Upper lobe of right lung (tissue), 1 donor: ENCODE measurements at regions not wholly inside any gene's neighbourhood (a gene's known extent, or its start where the extent isn't known, plus 50 kb on each side); places are given as distances from the start of the nearest gene placed in this dataset.
A peak's percentile ranks its signal among the peaks of the same experiment; 100 is the strongest.

Source experiments
- ATAC-seq: fragments of 200-7000 bp; cut with Tn5 transposase; one replicate; pipeline ENCODE4 v1.9.1; 2020; ENCODE audit warnings: mild to moderate bottlenecking, moderate library complexity
- DNase-seq: peaks from one replicate; pipeline ENCODE4 v3.0.0-alpha.2; 2020
- H3K27ac ChIP-seq: fragments of 200-600 bp; one replicate; pipeline ENCODE4 v1.8.0; 2022
- H3K27me3 ChIP-seq: fragments of 200-600 bp; one replicate; pipeline ENCODE4 v1.8.0; 2022; ENCODE audit warnings: mild to moderate bottlenecking
- H3K36me3 ChIP-seq: fragments of 200-600 bp; one replicate; pipeline ENCODE4 v1.8.0; 2022
- H3K4me1 ChIP-seq: fragments of 200-600 bp; one replicate; pipeline ENCODE4 v1.8.0; 2022
- H3K4me3 ChIP-seq: fragments of 200-600 bp; one replicate; pipeline ENCODE4 v1.8.0; 2022; ENCODE audit warnings: mild to moderate bottlenecking
- H3K9me3 ChIP-seq: fragments of 200-600 bp; one replicate; pipeline ENCODE4 v1.8.0; 2022
- CTCF ChIP-seq: fragments of 200-600 bp; IDR thresholded peaks from one replicate; pipeline ENCODE4 v1.8.0; 2022; ENCODE audit warnings: antibody characterized with exemption
- intact Hi-C: fragments of 100-400 bp; cut with DNase I; formaldehyde crosslinking; loops from one replicate; pipeline ENCODE4 v1.11.0; 2022
- donor health status: DM: no; HTN: yes; CAD: no; lungs with severe emphysema.

GRCh38 chr9:84079994-84080393, 99.4 kb downstream of the RMI1 start:
- H3K4me1 ChIP-seq = peaks cover 3% of the 10 kb centered on the region
- no peaks in the 10 kb centered on the region for H3K27me3 ChIP-seq
- no peak for TF ChIP-seq CTCF
- H3K4me3 ChIP-seq = no peak overlapping the region
- no peaks in the 10 kb centered on the region for H3K9me3 ChIP-seq
- DNase-seq (no peak), ATAC-seq (no peak)
- H3K27ac ChIP-seq = no peak overlapping the region
- intact Hi-C loops = no loop called here
- H3K36me3 ChIP-seq = no peaks in the 10 kb centered on the region

- no peak for TF ChIP-seq CTCF
- Histone ChIP-seq H3K27ac (no peak overlapping the region), H3K27me3 (peaks cover 4% of the 10 kb centered on the region), H3K9me3 (no peaks in the 10 kb centered on the region), H3K4me3 (peak overlapping the region; percentile 21), H3K36me3 (no peaks in the 10 kb centered on the region), H3K4me1 (no peaks in the 10 kb centered on the region)
- ATAC-seq (no peak), DNase-seq (no peak)
- intact Hi-C loops = no loop called here
Measured at GRCh38 chr9:84101964-84102632, 121.5 kb downstream of the RMI1 start.

GRCh38 chr9:84103651-84104377, 123.2 kb downstream of the RMI1 start:
- Histone ChIP-seq H3K9me3 (no peaks in the 10 kb centered on the region), H3K4me1 (no peaks in the 10 kb centered on the region), H3K36me3 (no peaks in the 10 kb centered on the region), H3K4me3 (no peak overlapping the region), H3K27me3 (peaks cover 9% of the 10 kb centered on the region), H3K27ac (no peak overlapping the region)
- ATAC-seq = no peak
- intact Hi-C loops = no loop called here
- no peak for DNase-seq
- TF ChIP-seq CTCF = no peak

GRCh38 chr9:84107081-84107480, 126.5 kb downstream of the RMI1 start:
- no peak for DNase-seq
- TF ChIP-seq CTCF = no peak
- no peaks in the 10 kb centered on the region for H3K36me3 ChIP-seq
- H3K4me3 ChIP-seq = no peak overlapping the region
- intact Hi-C loops = no loop called here
- no peak overlapping the region for H3K27ac ChIP-seq
- no peaks in the 10 kb centered on the region for H3K9me3 ChIP-seq
- peaks cover 8% of the 10 kb centered on the region for H3K27me3 ChIP-seq
- H3K4me1 ChIP-seq = no peaks in the 10 kb centered on the region
- ATAC-seq = no peak

- intact Hi-C loops = no loop called here
- DNase-seq (no peak), ATAC-seq (no peak)
- Histone ChIP-seq H3K36me3 (no peaks in the 10 kb centered on the region), H3K4me3 (no peak overlapping the region), H3K27me3 (peaks cover 8% of the 10 kb centered on the region), H3K9me3 (no peaks in the 10 kb centered on the region), H3K27ac (no peak overlapping the region), H3K4me1 (no peaks in the 10 kb centered on the region)
- TF ChIP-seq CTCF = no peak
Measured at GRCh38 chr9:84107995-84108394, 127.4 kb downstream of the RMI1 start.
